PC-9 (cell line): ENCODE measurements at regions not wholly inside any gene's neighbourhood (a gene's known extent, or its start where the extent isn't known, plus 50 kb on each side); places are given as distances from the start of the nearest gene placed in this dataset.

ENCODE experiments used
- BruUV-seq: library from RNA; stranded (reverse); fragments of 400-500 nt; replicated peaks from 2 replicates; lab custom pipeline; 2021; lab: Mats Ljungman, UMichigan
- CTCF ChIA-PET: fragments of 300-600 bp; sonication (Branson Sonifier 250); formaldehyde crosslinking; loops from one replicate; lab custom pipeline; 2022; ENCODE audit warnings: antibody characterized with exemption; lab: Charles Lee
- POLR2A ChIA-PET: fragments of 300-600 bp; sonication (Branson Sonifier 250); formaldehyde crosslinking; loops from one replicate; lab custom pipeline; 2022; ENCODE audit warnings: antibody characterized with exemption; ENCODE audit not compliant: unreplicated experiment; lab: Charles Lee
- DNase-seq, 2 experiments: peaks; one replicate each; pipeline versions ENCODE4 v3.0.0 to v3.0.0-alpha.2; 2015 to 2022; ENCODE audit warnings: mixed read lengths in 1 of 2
- H2AFZ ChIP-seq: fragments of 200-600 bp; sonication (generic); 2 replicates; pipeline ENCODE4 v1.8.1; 2017; ENCODE audit warnings: antibody characterized with exemption
- H3F3A ChIP-seq: fragments of 200-600 bp; sonication (generic); 2 replicates; pipeline ENCODE4 v1.8.1; 2017; ENCODE audit warnings: antibody characterized with exemption, mild to moderate bottlenecking, low read depth; ENCODE audit not compliant: insufficient read depth
- H3K27ac ChIP-seq: fragments of 200-600 bp; sonication (generic); 2 replicates; pipeline ENCODE4 v1.6.1; 2016; ENCODE audit warnings: mixed run types
- H3K27me3 ChIP-seq: fragments of 200-600 bp; sonication (generic); 2 replicates; pipeline ENCODE4 v1.6.1; 2016; ENCODE audit warnings: low read depth, mixed run types; ENCODE audit not compliant: insufficient read depth
- H3K36me3 ChIP-seq: fragments of 200-600 bp; sonication (generic); 2 replicates; pipeline ENCODE4 v1.6.1; 2016; ENCODE audit warnings: low read depth, mixed run types
- H3K4me1 ChIP-seq: fragments of 200-600 bp; sonication (generic); replicated peaks from 2 replicates; pipeline ENCODE4 v1.6.1; 2016; ENCODE audit warnings: mixed run types; ENCODE audit not compliant: insufficient read depth
- H3K4me2 ChIP-seq: fragments of 200-600 bp; sonication (generic); 2 replicates; pipeline ENCODE4 v1.6.1; 2017; ENCODE audit warnings: mixed run types
- H3K4me3 ChIP-seq: fragments of 200-600 bp; sonication (generic); 2 replicates; pipeline ENCODE4 v1.6.1; 2016; ENCODE audit warnings: mixed run types
- H3K79me2 ChIP-seq: fragments of 200-600 bp; sonication (generic); 2 replicates; pipeline ENCODE4 v1.6.1; 2017; ENCODE audit warnings: low read depth, mixed run types
- H3K9me2 ChIP-seq: fragments of 200-600 bp; sonication (generic); 2 replicates; pipeline ENCODE4 v1.8.1; 2017; ENCODE audit warnings: mild to moderate bottlenecking; ENCODE audit not compliant: insufficient read depth
- H3K9me3 ChIP-seq: fragments of 200-600 bp; sonication (generic); 2 replicates; pipeline ENCODE4 v1.8.1; 2016; ENCODE audit warnings: low read depth; ENCODE audit not compliant: insufficient read depth
- H4K20me1 ChIP-seq: fragments of 200-600 bp; sonication (generic); 2 replicates; pipeline ENCODE4 v1.8.1; 2017; ENCODE audit not compliant: insufficient read depth
- CTCF ChIP-seq: fragments of 200-600 bp; sonication (generic); conservative IDR thresholded peaks from 2 replicates; pipeline ENCODE4 v1.6.1; 2017; ENCODE audit warnings: mixed run types, antibody characterized with exemption, mild to moderate bottlenecking, moderate library complexity
- EZH2 ChIP-seq: fragments of 200-600 bp; sonication (generic); IDR thresholded peaks from 2 replicates; pipeline ENCODE4 v1.8.0; 2017; ENCODE audit warnings: antibody characterized with exemption, low read depth
- intact Hi-C: fragments of 100-400 bp; cut with micrococcal nuclease; formaldehyde crosslinking; loops from one replicate; pipeline ENCODE4 v1.10.0; 2022; ENCODE audit not compliant: unreplicated experiment

DNA sequence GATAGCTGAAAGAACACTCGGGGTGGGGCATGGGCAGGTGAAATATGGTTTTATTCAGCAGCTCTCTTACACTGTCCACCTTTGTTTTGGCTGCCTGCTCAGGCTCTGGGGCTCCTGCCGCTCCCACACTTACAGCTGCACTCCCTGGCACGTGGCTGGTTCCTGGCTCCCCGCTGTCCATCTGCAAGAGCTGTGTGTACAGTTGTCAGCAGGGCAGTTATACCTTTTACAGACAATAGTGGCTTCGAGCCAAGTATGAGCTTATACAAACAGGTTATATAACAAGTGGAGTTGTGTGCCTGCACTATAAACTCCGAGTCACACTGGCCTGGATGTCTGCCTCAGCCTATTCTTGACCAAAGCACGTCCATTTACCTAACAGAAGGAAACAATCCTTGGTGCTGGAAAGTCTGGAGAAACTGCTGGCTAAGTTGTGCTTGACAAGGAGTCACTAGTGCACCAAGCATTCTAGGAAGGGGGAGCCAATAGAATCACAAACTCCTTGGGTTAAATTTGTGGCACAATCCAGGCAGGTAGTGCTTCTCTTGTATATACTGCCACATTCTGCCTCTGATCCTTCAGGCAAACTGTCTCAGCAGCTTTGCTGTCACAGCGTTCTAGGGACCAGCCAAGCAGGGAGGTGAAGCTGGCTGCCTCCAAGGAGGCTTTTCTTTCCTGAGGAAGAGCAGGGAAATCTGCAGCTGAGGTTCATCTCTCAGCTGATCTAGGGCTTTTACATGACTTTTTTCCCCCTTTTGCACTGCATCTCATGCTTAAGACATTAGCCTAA lies 68.2 kb downstream of the NHLRC3 start:
- ChIA-PET CTCF (no interaction called here), POLR2A (no interaction called here)
- no peaks in the 10 kb centered on the region for H3K36me3 ChIP-seq
- no peak overlapping the region for H3K4me2 ChIP-seq
- no peaks in the 10 kb centered on the region for H3F3A ChIP-seq
- H3K27ac ChIP-seq, result no peak overlapping the region
- H3K4me3 ChIP-seq, result no peak overlapping the region
- peaks cover 4% of the 10 kb centered on the region; the same call in 1 of the 2 replicates for H3K27me3 ChIP-seq
- no peaks in the 10 kb centered on the region for H3K79me2 ChIP-seq
- DNase-seq, result no peak
- H2AFZ ChIP-seq, result no peak overlapping the region
- no peak for TF ChIP-seq EZH2
- no peak for TF ChIP-seq CTCF
- BruUV-seq, result no TSS peak
- H4K20me1 ChIP-seq, result no peaks in the 10 kb centered on the region
- no peaks in the 10 kb centered on the region for H3K9me3 ChIP-seq
- no peaks in the 10 kb centered on the region for H3K9me2 ChIP-seq
- intact Hi-C loops, result no loop called here
- H3K4me1 ChIP-seq, result no peaks in the 10 kb centered on the region

DNA sequence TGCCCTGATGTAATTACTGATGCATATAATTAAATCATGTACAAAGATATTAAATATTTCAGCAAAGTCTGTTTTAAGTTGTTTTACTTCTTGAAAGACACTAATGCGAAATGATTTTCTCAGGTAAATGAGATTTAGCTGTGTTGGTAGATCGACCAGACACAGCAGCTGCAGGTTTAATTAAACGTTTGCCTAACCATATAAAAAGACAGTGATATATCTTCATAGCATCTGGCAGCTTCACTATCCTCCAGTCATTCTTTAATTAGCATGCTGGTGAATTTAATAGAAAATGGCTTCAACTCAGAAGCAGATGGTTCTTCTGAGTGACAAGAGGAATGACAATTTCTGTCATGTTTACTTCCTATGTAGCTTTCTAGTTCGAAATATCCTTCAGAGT lies 69.3 kb downstream of the NHLRC3 start:
- intact Hi-C loops, result no loop called here
- H3K36me3 ChIP-seq, result no peaks in the 10 kb centered on the region
- no TSS peak for BruUV-seq
- H3K9me3 ChIP-seq, result no peaks in the 10 kb centered on the region
- H3K4me1 ChIP-seq, result no peaks in the 10 kb centered on the region
- no peaks in the 10 kb centered on the region for H3K9me2 ChIP-seq
- TF ChIP-seq CTCF (no peak), EZH2 (no peak)
- H3K79me2 ChIP-seq, result no peaks in the 10 kb centered on the region
- H4K20me1 ChIP-seq, result no peaks in the 10 kb centered on the region
- H2AFZ ChIP-seq, result no peak overlapping the region
- H3F3A ChIP-seq, result no peaks in the 10 kb centered on the region
- no peak overlapping the region for H3K4me2 ChIP-seq
- H3K27ac ChIP-seq, result no peak overlapping the region
- peaks cover 4% of the 10 kb centered on the region; the same call in 1 of the 2 replicates for H3K27me3 ChIP-seq
- ChIA-PET POLR2A (no interaction called here), CTCF (no interaction called here)
- DNase-seq, result no peak
- no peak overlapping the region for H3K4me3 ChIP-seq

DNA sequence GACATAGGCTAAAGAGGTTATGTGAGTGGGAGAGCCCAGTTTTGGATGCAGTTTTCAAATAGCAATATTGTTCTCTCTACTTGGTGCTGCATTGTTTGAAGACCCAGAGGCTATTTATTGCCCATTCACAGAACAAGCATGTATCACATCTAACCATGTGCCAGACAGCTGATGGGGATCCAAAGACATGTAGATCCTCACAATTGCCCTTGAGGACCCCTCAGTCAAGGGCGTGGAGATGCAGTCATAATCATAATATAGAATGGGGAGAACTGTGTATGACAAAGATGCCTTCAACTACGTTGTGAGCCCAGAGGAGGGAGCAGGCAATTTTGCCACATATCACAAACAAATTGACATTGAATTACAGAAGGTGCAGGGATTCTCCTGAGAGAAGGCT lies 70.5 kb downstream of the NHLRC3 start:
- TF ChIP-seq EZH2 (no peak), CTCF (no peak)
- H3K36me3 ChIP-seq, result no peaks in the 10 kb centered on the region
- no peaks in the 10 kb centered on the region for H3F3A ChIP-seq
- no TSS peak for BruUV-seq
- H3K27me3 ChIP-seq, result peaks cover 4% of the 10 kb centered on the region; the same call in 1 of the 2 replicates
- H2AFZ ChIP-seq, result no peak overlapping the region
- H3K4me2 ChIP-seq, result no peak overlapping the region
- H3K4me1 ChIP-seq, result no peaks in the 10 kb centered on the region
- H3K9me2 ChIP-seq, result no peaks in the 10 kb centered on the region
- H3K79me2 ChIP-seq, result no peaks in the 10 kb centered on the region
- H3K9me3 ChIP-seq, result no peaks in the 10 kb centered on the region
- intact Hi-C loops, result no loop called here
- no peaks in the 10 kb centered on the region for H4K20me1 ChIP-seq
- H3K27ac ChIP-seq, result no peak overlapping the region
- DNase-seq, result no peak
- ChIA-PET CTCF (no interaction called here), POLR2A (no interaction called here)
- no peak overlapping the region for H3K4me3 ChIP-seq
